Lower lobe of right lung (tissue), 2 donors: ENCODE measurements at regions not wholly inside any gene's neighbourhood (a gene's known extent, or its start where the extent isn't known, plus 50 kb on each side); places are given as distances from the start of the nearest gene placed in this dataset.

Source experiments
- ATAC-seq, 2 donors: fragments of 200-7000 bp; cut with Tn5 transposase; one replicate each; pipeline ENCODE4 v1.9.1; 2020 to 2022; ENCODE audit warnings: mild to moderate bottlenecking in 2 of 2, moderate library complexity in 2 of 2
- DNase-seq: peaks from one replicate; pipeline ENCODE4 v3.0.0-alpha.2; 2020
- H3K27ac ChIP-seq: fragments of 200-600 bp; one replicate; pipeline ENCODE4 v1.8.0; 2022
- H3K27me3 ChIP-seq: fragments of 200-600 bp; one replicate; pipeline ENCODE4 v1.8.0; 2022; ENCODE audit warnings: low read depth
- H3K36me3 ChIP-seq: fragments of 200-600 bp; one replicate; pipeline ENCODE4 v1.8.0; 2022; ENCODE audit warnings: mild to moderate bottlenecking
- H3K4me1 ChIP-seq: fragments of 200-600 bp; one replicate; pipeline ENCODE4 v1.8.0; 2022
- H3K4me3 ChIP-seq: fragments of 200-600 bp; one replicate; pipeline ENCODE4 v1.8.0; 2022; ENCODE audit warnings: mild to moderate bottlenecking
- H3K9me3 ChIP-seq: fragments of 200-600 bp; one replicate; pipeline ENCODE4 v1.8.0; 2022
- CTCF ChIP-seq: fragments of 200-600 bp; IDR thresholded peaks from one replicate; pipeline ENCODE4 v1.8.0; 2022; ENCODE audit warnings: antibody characterized with exemption, mild to moderate bottlenecking
- intact Hi-C: fragments of 100-400 bp; cut with DNase I; formaldehyde crosslinking; loops from one replicate; pipeline ENCODE4 v1.11.0; 2022
- donor health status: DM: no; HTN: yes; CAD: no; lungs with severe emphysema.

- intact Hi-C loops = no loop called here
- no peak for DNase-seq
- no peaks in the 10 kb centered on the region for H3K27me3 ChIP-seq
Measured at GRCh38 chr11:111010391-111011274, 234.9 kb upstream of the POU2AF2 start.

GRCh38 chr11:111006227-111006626 lies 239.3 kb upstream of the POU2AF2 start:
- ATAC-seq (no peak), DNase-seq (no peak)
- intact Hi-C loops = no loop called here
- no peak overlapping the region for H3K27ac ChIP-seq
- TF ChIP-seq CTCF = no peak
- no peaks in the 10 kb centered on the region for H3K27me3 ChIP-seq
- H3K4me1 ChIP-seq = no peaks in the 10 kb centered on the region
- H3K4me3 ChIP-seq = no peak overlapping the region
- no peaks in the 10 kb centered on the region for H3K9me3 ChIP-seq
- no peaks in the 10 kb centered on the region for H3K36me3 ChIP-seq

More at GRCh38 chr11:111010391-111011274, 234.9 kb upstream of the POU2AF2 start:
- Histone ChIP-seq H3K9me3 (no peaks in the 10 kb centered on the region), H3K27ac (no peak overlapping the region), H3K4me1 (no peaks in the 10 kb centered on the region), H3K36me3 (no peaks in the 10 kb centered on the region), H3K4me3 (no peak overlapping the region)
- no peak for TF ChIP-seq CTCF
- ATAC-seq = no peak

- intact Hi-C loops = no loop called here
- Histone ChIP-seq H3K4me1 (peaks cover 5% of the 10 kb centered on the region), H3K4me3 (no peak overlapping the region), H3K27me3 (no peaks in the 10 kb centered on the region), H3K9me3 (no peaks in the 10 kb centered on the region), H3K27ac (no peak overlapping the region), H3K36me3 (no peaks in the 10 kb centered on the region)
- peak in 1 of 2 donors; percentile 42 for ATAC-seq
- TF ChIP-seq CTCF = no peak
- no peak for DNase-seq
Measured at GRCh38 chr11:111001986-111002611, 243.4 kb upstream of the POU2AF2 start.

GRCh38 chr11:111001081-111001430 lies 244.5 kb upstream of the POU2AF2 start:
- H3K27me3 ChIP-seq = no peaks in the 10 kb centered on the region
- intact Hi-C loops = no loop called here
- H3K9me3 ChIP-seq = no peaks in the 10 kb centered on the region
- ATAC-seq = no peak
- TF ChIP-seq CTCF = no peak
- no peak overlapping the region for H3K27ac ChIP-seq
- no peak overlapping the region for H3K4me3 ChIP-seq
- H3K36me3 ChIP-seq = no peaks in the 10 kb centered on the region
- peaks cover 5% of the 10 kb centered on the region for H3K4me1 ChIP-seq
- DNase-seq = no peak

GRCh38 chr11:111000400-111001080 lies 245.0 kb upstream of the POU2AF2 start:
- intact Hi-C loops = no loop called here

More at GRCh38 chr11:111000400-111001080, 245.0 kb upstream of the POU2AF2 start:
- ATAC-seq (no peak), DNase-seq (no peak)
- no peak overlapping the region for H3K27ac ChIP-seq
- no peak overlapping the region for H3K4me3 ChIP-seq
- TF ChIP-seq CTCF = no peak
- H3K36me3 ChIP-seq = no peaks in the 10 kb centered on the region
- no peaks in the 10 kb centered on the region for H3K27me3 ChIP-seq
- H3K4me1 ChIP-seq = peaks cover 5% of the 10 kb centered on the region
- H3K9me3 ChIP-seq = no peaks in the 10 kb centered on the region
